ENCODE measurements at regions not wholly inside any gene's neighbourhood (a gene's known extent, or its start where the extent isn't known, plus 50 kb on each side); places are given as distances from the start of the nearest gene placed in this dataset.
"Not testable (repeated sequence)": the region's sequence is repeated elsewhere in the genome, so short reads cannot be mapped to it uniquely, and the experiment has no call there.

GRCh38 chr5:167937635-167937998, 353.8 kb upstream of the WWC1 start:
- H3K4me3 ChIP-seq: no peak overlapping the region
- H3K27ac ChIP-seq: no peak overlapping the region

- Histone ChIP-seq H3K4me3 (no peak overlapping the region), H3K27ac (peak overlapping the region in 1 of 21 experiments; percentile 33)
These were observed 351.8 kb upstream of the WWC1 start for GRCh38 chr5:167939686-167940085.

- H3K4me3 ChIP-seq: no peak overlapping the region
- H3K27ac ChIP-seq: no peak overlapping the region
These were observed 350.5 kb upstream of the WWC1 start for GRCh38 chr5:167940911-167941310.

- not testable (repeated sequence) for H3K27ac ChIP-seq, H3K4me3 ChIP-seq
These were observed 349.9 kb upstream of the WWC1 start for GRCh38 chr5:167941556-167941955.

DNA sequence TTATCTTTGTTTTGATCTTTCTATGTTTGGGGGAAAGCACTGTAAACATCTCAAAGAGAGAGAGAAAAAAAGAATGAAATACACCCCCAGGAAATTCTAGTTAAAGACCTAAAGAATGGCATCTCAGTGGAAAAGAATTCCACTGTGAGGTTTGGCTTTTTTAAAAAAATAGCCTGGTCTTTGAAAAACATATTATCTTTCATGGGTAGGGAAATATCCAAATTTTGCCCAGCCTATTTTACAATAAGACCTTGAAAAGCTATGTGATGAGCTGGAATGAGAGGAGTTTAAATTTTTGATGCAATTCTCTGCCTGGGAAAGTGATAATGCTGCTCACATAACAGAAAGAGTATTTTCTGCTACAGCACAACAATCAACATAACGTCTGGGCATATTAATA, 348.1 kb upstream of the WWC1 start:
- H3K27ac ChIP-seq: no peak overlapping the region
- H3K4me3 ChIP-seq: no peak overlapping the region

DNA sequence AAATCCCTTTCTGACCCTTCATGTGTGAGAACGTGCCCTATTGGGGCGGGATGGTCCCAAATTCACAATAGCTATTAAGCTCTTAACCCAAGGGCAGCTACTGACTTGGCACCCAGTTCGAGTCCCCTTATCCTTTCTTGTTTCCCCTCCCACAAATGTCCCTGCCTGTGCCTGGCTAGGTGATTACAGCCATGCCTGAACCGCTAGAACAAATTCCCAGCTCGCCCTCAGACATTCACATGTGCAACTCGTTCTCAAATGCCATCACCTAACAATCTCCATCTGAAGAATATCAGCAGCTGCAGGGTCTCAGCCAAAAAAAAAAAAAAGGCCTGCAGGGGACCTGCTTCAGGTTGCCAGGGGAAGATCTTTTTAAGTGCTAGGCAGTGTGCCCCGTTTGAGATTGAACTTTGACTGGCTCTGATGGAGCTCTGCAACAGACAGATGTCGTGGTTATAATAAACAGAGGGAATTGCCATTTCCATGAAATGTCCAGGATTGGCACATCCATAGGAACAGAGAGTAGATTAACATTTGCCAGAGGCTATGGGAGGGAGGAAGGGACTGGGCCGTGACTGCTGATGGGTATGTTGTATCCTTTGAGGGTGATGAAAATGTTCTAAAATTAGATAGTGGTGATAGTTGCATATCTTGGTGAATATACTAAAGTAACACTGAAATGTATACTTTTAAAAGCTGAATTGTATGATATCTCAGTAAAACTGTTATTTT, 347.2 kb upstream of the WWC1 start:
- Histone ChIP-seq H3K4me3 (no peak overlapping the region), H3K27ac (no peak overlapping the region)

- Histone ChIP-seq H3K4me3 (no peak overlapping the region), H3K27ac (peak overlapping the region in 1 of 21 experiments; percentile 61)
These were observed 345.7 kb upstream of the WWC1 start for GRCh38 chr5:167945542-167946384.

DNA sequence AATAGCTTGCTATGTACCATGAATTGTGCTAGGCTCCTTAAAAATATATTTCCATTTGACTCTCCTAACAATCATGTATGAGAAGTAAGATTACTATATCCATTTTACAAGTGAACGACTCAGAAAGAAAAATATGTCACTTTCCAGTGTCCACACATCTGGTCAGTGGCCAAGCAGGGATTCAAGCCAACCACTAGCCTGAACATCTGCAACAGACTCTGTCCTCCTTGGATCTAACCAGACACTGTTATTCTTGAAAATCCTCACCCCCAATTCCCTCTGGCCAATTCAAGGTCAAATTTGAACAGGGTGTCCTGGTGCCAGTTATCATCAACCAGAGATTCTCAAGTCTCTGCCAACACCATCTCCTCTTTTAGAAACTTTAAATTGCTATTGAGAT, 344.1 kb upstream of the WWC1 start:
- H3K4me3 ChIP-seq: no peak overlapping the region
- H3K27ac ChIP-seq: no peak overlapping the region

- peak overlapping the region in 2 of 21 experiments; percentile 21 to 48 for H3K27ac ChIP-seq
These were observed 343.2 kb upstream of the WWC1 start for GRCh38 chr5:167948251-167948650.

GRCh38 chr5:167949435-167949834, 342.0 kb upstream of the WWC1 start:
- no peak overlapping the region for H3K4me3 ChIP-seq
- peak overlapping the region in 2 of 21 experiments; percentile 39 to 48 for H3K27ac ChIP-seq

More at GRCh38 chr5:167948251-167948650, 343.2 kb upstream of the WWC1 start:
- H3K4me3 ChIP-seq: no peak overlapping the region

- peak overlapping the region in 1 of 21 experiments; percentile 40 for H3K27ac ChIP-seq
- H3K4me3 ChIP-seq: no peak overlapping the region
These were observed 341.2 kb upstream of the WWC1 start for GRCh38 chr5:167950126-167950721.

GRCh38 chr5:167951116-167951515, 340.3 kb upstream of the WWC1 start:
- Histone ChIP-seq H3K27ac (peak overlapping the region in 2 of 21 experiments; percentile 48 to 64), H3K4me3 (peak overlapping the region in 1 of 7 experiments; percentile 1)

- peak overlapping the region in 1 of 21 experiments; percentile 19 for H3K27ac ChIP-seq
- no peak overlapping the region for H3K4me3 ChIP-seq
These were observed 339.0 kb upstream of the WWC1 start for GRCh38 chr5:167952278-167952995.

DNA sequence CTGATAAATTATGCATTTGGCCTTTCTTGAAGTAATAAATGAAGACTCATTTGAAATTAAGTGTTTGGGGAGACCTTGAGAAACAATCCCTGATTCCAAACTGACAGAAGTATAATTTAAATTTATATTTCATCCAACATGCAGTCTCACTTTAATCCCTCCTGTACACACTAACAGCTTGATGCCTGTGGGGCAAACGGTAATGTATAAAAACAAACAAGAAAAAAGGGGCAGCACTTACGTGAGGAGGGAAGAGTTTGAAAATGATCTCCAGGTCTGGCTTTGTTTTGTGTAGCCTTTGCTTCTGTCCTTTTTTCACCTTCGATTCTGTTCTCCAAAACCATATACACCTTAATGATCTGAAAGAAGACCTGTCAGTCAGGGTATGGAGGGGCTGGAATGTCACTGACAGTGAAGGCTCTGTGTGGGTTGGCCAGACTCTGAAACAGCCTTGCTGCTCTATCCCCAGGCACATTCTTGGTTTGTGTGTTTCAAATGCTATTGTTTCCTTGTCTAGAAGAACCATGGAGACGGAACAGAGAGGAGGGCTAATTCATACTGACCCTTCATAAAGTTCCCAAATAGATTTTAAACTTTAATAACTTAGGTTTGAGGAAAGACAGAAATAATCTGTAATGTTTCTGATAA, 338.2 kb upstream of the WWC1 start:
- no peak overlapping the region for H3K4me3 ChIP-seq
- H3K27ac ChIP-seq: no peak overlapping the region

GRCh38 chr5:167961731-167962130, 329.7 kb upstream of the WWC1 start:
- Histone ChIP-seq H3K27ac (no peak overlapping the region), H3K4me3 (no peak overlapping the region)

GRCh38 chr5:167964529-167964928, 326.9 kb upstream of the WWC1 start:
- H3K27ac ChIP-seq: no peak overlapping the region
- H3K4me3 ChIP-seq: no peak overlapping the region

- H3K4me3 ChIP-seq: no peak overlapping the region
These were observed 325.7 kb upstream of the WWC1 start for GRCh38 chr5:167965710-167966109.

DNA sequence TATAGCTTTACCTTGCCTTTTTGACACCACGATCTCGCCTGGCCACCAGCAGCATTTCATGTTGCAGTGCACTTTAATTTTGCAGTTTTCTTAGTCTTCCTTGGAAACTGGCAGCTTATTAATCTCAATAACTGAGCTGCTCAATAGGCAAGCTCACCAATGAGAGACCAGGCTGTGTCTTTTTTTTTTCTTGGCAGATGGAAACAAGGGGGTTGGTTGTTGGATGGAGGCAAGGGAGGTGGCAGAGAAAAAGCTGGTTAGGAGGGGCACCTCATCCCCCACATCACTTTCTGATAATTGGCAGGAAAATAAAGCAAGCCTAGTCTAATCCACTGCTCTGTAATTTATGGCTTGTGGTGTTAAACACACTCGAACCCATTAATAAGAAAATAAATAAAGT, 324.5 kb upstream of the WWC1 start:
- H3K4me3 ChIP-seq: no peak overlapping the region
- no peak overlapping the region for H3K27ac ChIP-seq

More at GRCh38 chr5:167965710-167966109, 325.7 kb upstream of the WWC1 start:
- no peak overlapping the region for H3K27ac ChIP-seq

- H3K4me3 ChIP-seq: no peak overlapping the region
- no peak overlapping the region for H3K27ac ChIP-seq
These were observed 323.8 kb upstream of the WWC1 start for GRCh38 chr5:167967494-167968177.
